ENCODE measurements at regions not wholly inside any gene's neighbourhood (a gene's known extent, or its start where the extent isn't known, plus 50 kb on each side); places are given as distances from the start of the nearest gene placed in this dataset.

GRCh38 chr7:41795276-41795833 lies 92.5 kb upstream of the INHBA start:
- no peak for DNase-seq (ENCODE audit: low read depth, low spot score)

DNA sequence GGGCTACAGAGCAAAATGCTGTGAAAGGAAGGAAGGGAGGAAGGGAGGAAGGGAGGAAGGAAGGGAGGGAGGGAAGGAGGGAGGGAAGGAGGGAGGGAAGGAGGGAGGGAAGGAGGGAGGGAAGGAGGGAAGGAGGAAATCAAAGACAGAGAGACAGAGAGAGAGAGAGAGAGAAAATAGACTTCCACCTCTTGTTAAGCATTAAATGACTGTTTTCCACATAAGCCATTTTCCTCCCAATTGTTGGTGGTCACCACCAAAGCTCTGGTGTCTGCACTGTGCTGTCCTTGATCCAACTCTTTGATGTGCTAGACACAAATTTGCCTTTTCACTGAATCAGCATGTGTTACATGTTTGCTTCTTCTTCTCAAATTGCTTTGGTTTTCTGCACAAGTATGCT lies 90.7 kb upstream of the INHBA start:
- DNase-seq (ENCODE audit: low read depth, low spot score), result no peak

DNA sequence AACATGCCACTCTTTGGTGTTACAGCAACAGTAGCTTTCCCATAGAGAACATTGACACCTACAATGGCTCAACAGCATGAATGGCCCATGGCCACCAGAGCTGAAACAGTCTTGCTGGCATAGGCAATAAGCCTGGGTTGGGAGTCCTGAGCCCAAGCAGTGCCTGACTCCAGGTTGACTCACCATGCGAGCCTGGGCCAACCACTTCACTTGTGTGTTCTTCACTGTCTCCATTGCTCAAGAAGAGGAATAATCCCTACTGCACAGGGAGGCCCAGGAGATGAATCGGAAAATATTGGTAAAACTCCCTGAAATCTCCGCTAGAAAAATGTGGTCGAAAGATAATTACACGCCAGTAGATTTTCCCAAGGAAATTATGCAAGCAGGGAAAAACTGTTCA lies 89.2 kb upstream of the INHBA start:
- no peak for DNase-seq (ENCODE audit: low read depth, low spot score)

GRCh38 chr7:41788556-41788955 lies 85.7 kb upstream of the INHBA start:
- no peak for DNase-seq (ENCODE audit: low read depth, low spot score)

- no peak for DNase-seq (ENCODE audit: low read depth, low spot score)
Measured at GRCh38 chr7:41787651-41788350, 84.9 kb upstream of the INHBA start.

DNA sequence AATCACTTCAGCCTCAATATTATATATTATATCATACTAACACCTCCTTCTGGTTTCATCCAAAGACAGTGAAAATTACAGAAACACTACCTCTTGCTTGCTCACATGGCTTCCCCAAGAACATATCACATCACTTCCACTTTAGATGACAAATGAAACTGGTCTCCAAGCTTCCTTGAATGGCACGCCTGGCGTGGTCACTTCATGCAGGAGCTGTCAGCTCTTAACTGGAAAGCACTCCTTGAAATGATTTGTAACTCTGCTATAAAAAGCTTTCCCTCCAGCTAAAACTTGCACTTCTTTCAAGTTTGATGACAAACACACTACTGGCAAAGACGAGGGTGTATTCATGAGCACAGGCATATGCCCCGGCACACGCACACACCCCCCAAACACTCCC lies 84.1 kb upstream of the INHBA start:
- no peak for DNase-seq (ENCODE audit: low read depth, low spot score)

DNA sequence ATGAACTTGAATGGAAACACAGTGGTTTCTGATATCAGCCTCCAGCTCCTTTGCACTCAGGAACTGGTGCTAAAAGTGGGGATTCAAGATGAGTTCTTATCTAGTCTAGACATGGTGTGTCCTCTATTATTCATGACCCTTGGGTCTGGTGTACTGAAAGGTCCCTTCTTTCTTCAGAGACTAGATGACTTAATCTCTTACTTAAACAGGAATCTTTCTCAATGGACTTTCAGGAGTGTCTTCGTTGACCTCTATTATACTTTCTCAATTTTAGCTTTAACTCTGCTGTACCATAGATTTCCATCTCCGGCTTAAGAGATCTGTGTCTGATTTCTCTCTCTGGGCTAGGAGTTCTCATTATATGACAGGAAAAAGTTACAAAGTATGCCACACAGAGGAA lies 83.5 kb upstream of the INHBA start:
- DNase-seq (ENCODE audit: low read depth, low spot score), result no peak

- DNase-seq (ENCODE audit: low read depth, low spot score), result no peak
Measured at GRCh38 chr7:41785840-41786239, 83.0 kb upstream of the INHBA start.

GRCh38 chr7:41785265-41785664 lies 82.4 kb upstream of the INHBA start:
- DNase-seq (ENCODE audit: low read depth, low spot score), result no peak

GRCh38 chr7:41779918-41780317 lies 77.0 kb upstream of the INHBA start:
- DNase-seq (ENCODE audit: low read depth, low spot score), result no peak

GRCh38 chr7:41777894-41778596 lies 75.2 kb upstream of the INHBA start:
- no peak for DNase-seq (ENCODE audit: low read depth, low spot score)

DNA sequence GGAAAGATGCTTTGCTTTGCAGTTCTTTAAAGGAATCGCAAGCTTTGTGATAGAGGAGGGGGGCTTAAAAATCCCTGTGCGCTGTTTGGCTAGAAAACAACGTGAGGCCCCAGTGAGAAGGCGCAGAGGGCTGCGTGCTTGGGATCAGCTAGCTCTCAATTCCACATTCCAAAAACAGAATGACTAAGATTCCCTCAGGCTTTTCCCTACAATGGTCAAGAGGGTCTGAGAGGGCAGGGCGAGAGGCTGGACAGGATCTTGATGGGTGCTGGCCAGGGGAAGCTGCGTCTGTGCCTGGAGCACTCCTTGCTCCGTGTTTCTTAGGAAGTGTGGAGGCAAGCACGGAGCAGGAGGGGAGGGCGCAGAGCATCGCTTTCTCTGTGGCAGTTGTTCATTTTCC lies 72.1 kb upstream of the INHBA start:
- DNase-seq (ENCODE audit: low read depth, low spot score), result no peak

GRCh38 chr7:41773756-41774155 lies 70.9 kb upstream of the INHBA start:
- DNase-seq (ENCODE audit: low read depth, low spot score), result no peak

GRCh38 chr7:41771717-41772116 lies 68.8 kb upstream of the INHBA start:
- no peak for DNase-seq (ENCODE audit: low read depth, low spot score)

DNA sequence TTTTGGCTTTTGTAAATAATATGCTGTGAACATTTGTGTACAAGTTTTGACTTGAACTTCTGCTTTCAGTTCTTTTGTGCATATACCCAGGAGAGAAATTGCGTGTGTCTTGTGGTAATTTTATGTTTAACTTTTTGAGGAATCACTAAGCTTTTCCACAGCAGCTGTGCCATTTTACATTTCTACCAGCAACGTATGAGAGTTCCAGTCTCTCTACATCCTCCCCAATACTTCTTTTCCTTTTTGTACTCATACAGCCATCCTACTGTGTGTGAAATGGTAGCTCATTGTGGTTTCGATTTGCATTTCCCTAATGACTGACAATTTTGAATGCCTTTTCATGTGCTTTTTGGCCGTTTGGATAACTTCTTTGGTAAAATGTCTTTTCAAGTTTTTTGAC lies 66.3 kb upstream of the INHBA start:
- no peak for DNase-seq (ENCODE audit: low read depth, low spot score)

DNA sequence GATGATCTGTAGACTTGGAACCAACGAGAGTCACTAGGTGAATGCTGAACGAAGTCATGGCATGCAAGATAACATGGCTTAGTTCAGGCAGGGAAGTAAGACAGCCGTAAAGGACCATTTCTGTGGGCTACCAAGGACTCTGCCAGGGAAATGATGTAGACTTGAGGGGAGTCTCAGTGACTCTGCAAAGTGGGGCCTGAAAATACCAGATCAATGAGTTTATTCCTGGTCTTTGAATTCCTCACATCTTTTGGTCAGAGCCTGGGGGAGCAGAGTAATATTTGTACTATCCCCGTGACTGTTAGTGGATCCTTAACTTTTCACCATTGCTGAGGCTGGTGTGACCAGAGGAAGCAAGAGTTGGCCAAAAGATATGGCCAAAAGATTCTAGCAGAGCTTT lies 60.7 kb upstream of the INHBA start:
- no peak for DNase-seq (ENCODE audit: low read depth, low spot score)

DNA sequence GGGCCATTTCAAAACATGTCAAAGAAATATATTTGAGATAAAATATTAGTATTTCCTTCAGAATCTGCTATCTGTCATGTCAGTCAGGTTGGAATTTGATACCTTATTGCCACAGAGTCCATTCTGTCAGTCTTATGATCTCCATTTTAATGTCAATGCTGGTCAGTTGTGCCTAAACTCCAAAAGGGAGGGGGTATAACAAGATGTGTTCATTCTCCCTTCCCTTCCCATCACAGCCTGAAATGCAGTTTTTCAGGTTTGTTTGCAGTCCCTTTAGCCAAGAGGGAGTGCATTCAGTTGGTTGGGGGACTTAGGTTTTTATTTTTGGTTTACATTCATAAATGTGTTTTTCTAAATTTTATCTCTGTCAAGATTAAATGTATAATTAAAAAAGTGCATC lies 59.8 kb upstream of the INHBA start:
- DNase-seq (ENCODE audit: low read depth, low spot score), result no peak

DNA sequence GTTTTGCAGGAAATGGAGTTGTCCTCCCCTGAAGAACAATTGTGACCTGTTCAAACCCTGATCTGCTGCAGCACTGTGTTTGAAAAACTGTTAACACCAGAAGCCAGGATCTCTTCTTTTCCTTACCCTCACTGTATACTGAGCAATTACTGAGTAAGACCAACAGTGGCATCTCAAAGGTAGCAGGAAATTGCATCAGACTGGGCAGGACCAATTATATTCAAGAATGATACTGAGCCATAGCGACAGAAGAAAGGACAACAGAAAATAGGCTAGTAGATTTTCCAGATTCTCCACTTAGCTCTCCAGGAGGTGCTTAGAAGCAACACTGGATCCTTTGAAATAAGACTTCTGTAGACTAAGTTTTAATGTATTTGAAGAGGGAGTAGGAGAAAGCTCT lies 57.4 kb upstream of the INHBA start:
- no peak for DNase-seq (ENCODE audit: low read depth, low spot score)

GRCh38 chr7:41758321-41758720 lies 55.4 kb upstream of the INHBA start:
- no peak for DNase-seq (ENCODE audit: low read depth, low spot score)

DNA sequence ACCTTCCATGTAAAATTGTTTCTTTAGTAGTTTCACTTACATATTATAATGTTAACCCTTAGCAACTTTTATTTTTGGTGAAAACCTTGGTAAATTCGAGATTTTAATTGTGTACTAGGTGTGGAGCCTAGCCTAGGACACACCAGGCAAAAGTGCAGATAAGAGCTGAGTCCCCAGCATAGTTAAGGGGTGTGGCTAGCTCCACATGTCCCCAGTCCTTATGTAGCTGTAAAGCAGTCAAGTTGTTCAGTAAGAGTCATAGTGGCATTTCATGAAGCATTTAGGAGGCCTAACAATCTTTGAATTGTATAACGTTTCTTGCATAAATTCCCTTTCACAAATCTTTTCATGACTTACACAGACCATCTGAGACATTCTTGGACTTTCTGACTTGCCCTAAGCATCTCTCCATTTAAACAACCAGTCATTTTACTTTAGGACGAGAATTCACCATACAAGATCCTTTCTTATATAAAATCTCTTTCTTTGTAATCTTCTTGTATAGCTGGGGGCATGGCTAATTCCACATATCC lies 53.8 kb upstream of the INHBA start:
- DNase-seq (ENCODE audit: low read depth, low spot score), result no peak

- DNase-seq (ENCODE audit: low read depth, low spot score), result no peak
Measured at GRCh38 chr7:41755096-41755495, 52.2 kb upstream of the INHBA start.

DNA sequence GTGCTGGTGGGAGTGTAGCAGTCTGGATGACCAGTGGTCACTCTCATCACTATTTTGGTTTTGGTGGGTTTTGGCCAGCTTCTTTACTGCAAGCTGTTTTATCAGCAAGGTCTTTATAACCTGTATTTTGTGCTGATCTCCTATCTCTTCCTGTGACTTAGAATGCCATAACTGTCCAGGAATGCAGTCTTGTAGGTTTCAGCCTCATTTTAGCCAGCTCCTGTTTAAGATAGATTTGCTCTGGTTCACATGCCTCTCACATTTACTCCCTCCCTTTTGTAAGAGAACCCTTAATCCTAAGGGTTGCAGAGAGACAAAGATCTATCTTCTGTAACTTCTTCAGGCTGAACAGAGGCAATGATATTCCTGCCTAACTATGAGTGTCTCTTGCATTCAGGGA lies 51.2 kb upstream of the INHBA start:
- no peak for DNase-seq (ENCODE audit: low read depth, low spot score)
